ENCODE measurements at regions not wholly inside any gene's neighbourhood (a gene's known extent, or its start where the extent isn't known, plus 50 kb on each side); places are given as distances from the start of the nearest gene placed in this dataset.

DNA sequence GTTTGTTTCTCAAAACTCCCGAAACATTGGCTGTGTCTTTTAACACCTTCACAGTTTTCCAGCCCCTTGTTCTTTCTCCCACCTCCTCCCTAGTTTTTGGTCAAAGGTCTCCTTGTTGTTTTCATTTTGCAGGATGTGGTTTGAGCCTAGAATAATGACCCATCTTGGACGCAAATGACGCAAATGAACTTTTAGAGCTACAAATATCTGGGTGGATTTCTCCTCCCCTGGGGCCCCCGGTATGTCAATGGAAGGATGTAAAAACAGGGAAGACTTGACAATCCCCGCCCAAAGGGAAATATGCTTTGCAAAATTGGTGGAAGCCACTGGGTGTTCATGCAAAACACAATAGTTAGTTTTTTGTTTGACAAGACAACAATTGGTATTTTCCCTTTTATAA lies 236.0 kb upstream of the IRX3 start:
- Histone ChIP-seq H3K4me1 (ENCODE audit: control insufficient read depth in 3 of 3, insufficient read depth in 2 of 3, low read depth in 1 of 3, low read length in 2 of 3) (no peaks in the 10 kb centered on the region), H3K4me3 (ENCODE audit: low read depth in 1 of 3, low read length in 3 of 3) (no peak overlapping the region), H3K36me3 (ENCODE audit: control insufficient read depth in 3 of 3, insufficient read depth in 2 of 3, low read depth in 1 of 3, low read length in 3 of 3) (no peaks in the 10 kb centered on the region), H3K27ac (ENCODE audit: low read depth in 1 of 3, low read length in 2 of 3) (no peak overlapping the region), H3K9me3 (ENCODE audit: control insufficient read depth in 2 of 2, insufficient read depth in 1 of 2, low read depth in 1 of 2, low read length in 1 of 2) (peaks cover 0 to 3% of the 10 kb centered on the region in 2 donors), H3K27me3 (ENCODE audit: control insufficient read depth in 3 of 3, insufficient read depth in 3 of 3, low read length in 3 of 3) (no peaks in the 10 kb centered on the region)
- FAIRE-seq = no peak
- no peak for DNase-seq
- WGBS, 3 donors = 54 to 65% (median 55%) methylated on average over 5 of the region's 5 CpGs

GRCh38 chr16:54521327-54521726 lies 234.7 kb upstream of the IRX3 start:
- DNase-seq (no peak), FAIRE-seq (no peak)
- no peaks in the 10 kb centered on the region for H3K36me3 ChIP-seq (ENCODE audit: control insufficient read depth in 3 of 3, insufficient read depth in 2 of 3, low read depth in 1 of 3, low read length in 3 of 3)
- no peak overlapping the region for H3K27ac ChIP-seq (ENCODE audit: low read depth in 1 of 3, low read length in 2 of 3)
- H3K4me3 ChIP-seq (ENCODE audit: low read depth in 1 of 3, low read length in 3 of 3) = no peak overlapping the region
- WGBS, 3 donors = 56 to 75% (median 63%) methylated on average over 2 of the region's 2 CpGs
- peaks cover 0 to 3% of the 10 kb centered on the region in 2 donors for H3K9me3 ChIP-seq (ENCODE audit: control insufficient read depth in 2 of 2, insufficient read depth in 1 of 2, low read depth in 1 of 2, low read length in 1 of 2)
- H3K4me1 ChIP-seq (ENCODE audit: control insufficient read depth in 3 of 3, insufficient read depth in 2 of 3, low read depth in 1 of 3, low read length in 2 of 3) = no peaks in the 10 kb centered on the region
- H3K27me3 ChIP-seq (ENCODE audit: control insufficient read depth in 3 of 3, insufficient read depth in 3 of 3, low read length in 3 of 3) = no peaks in the 10 kb centered on the region

GRCh38 chr16:54519161-54519695 lies 232.6 kb upstream of the IRX3 start:
- FAIRE-seq = no peak
- 55 to 59% (median 57%) methylated on average over 4 of the region's 4 CpGs for WGBS, 3 donors
- Histone ChIP-seq H3K4me3 (ENCODE audit: low read depth in 1 of 3, low read length in 3 of 3) (no peak overlapping the region), H3K27ac (ENCODE audit: low read depth in 1 of 3, low read length in 2 of 3) (no peak overlapping the region), H3K4me1 (ENCODE audit: control insufficient read depth in 3 of 3, insufficient read depth in 2 of 3, low read depth in 1 of 3, low read length in 2 of 3) (no peaks in the 10 kb centered on the region), H3K27me3 (ENCODE audit: control insufficient read depth in 3 of 3, insufficient read depth in 3 of 3, low read length in 3 of 3) (no peaks in the 10 kb centered on the region), H3K36me3 (ENCODE audit: control insufficient read depth in 3 of 3, insufficient read depth in 2 of 3, low read depth in 1 of 3, low read length in 3 of 3) (no peaks in the 10 kb centered on the region), H3K9me3 (ENCODE audit: control insufficient read depth in 2 of 2, insufficient read depth in 1 of 2, low read depth in 1 of 2, low read length in 1 of 2) (peaks cover 0 to 3% of the 10 kb centered on the region in 2 donors)
- DNase-seq = no peak

- 46 to 60% (median 48%) methylated on average over 6 of the region's 6 CpGs for WGBS, 3 donors
- DNase-seq (no peak), FAIRE-seq (no peak)
- H3K4me3 ChIP-seq (ENCODE audit: low read depth in 1 of 3, low read length in 3 of 3) = no peak overlapping the region
- H3K27ac ChIP-seq (ENCODE audit: low read depth in 1 of 3, low read length in 2 of 3) = no peak overlapping the region
- peaks cover 0 to 4% (median 0%) of the 10 kb centered on the region in 3 donors for H3K27me3 ChIP-seq (ENCODE audit: control insufficient read depth in 3 of 3, insufficient read depth in 3 of 3, low read length in 3 of 3)
- peaks cover 0 to 3% of the 10 kb centered on the region in 2 donors for H3K9me3 ChIP-seq (ENCODE audit: control insufficient read depth in 2 of 2, insufficient read depth in 1 of 2, low read depth in 1 of 2, low read length in 1 of 2)
- H3K36me3 ChIP-seq (ENCODE audit: control insufficient read depth in 3 of 3, insufficient read depth in 2 of 3, low read depth in 1 of 3, low read length in 3 of 3) = no peaks in the 10 kb centered on the region
- no peaks in the 10 kb centered on the region for H3K4me1 ChIP-seq (ENCODE audit: control insufficient read depth in 3 of 3, insufficient read depth in 2 of 3, low read depth in 1 of 3, low read length in 2 of 3)
Measured at GRCh38 chr16:54517181-54517580, 230.6 kb upstream of the IRX3 start.

DNA sequence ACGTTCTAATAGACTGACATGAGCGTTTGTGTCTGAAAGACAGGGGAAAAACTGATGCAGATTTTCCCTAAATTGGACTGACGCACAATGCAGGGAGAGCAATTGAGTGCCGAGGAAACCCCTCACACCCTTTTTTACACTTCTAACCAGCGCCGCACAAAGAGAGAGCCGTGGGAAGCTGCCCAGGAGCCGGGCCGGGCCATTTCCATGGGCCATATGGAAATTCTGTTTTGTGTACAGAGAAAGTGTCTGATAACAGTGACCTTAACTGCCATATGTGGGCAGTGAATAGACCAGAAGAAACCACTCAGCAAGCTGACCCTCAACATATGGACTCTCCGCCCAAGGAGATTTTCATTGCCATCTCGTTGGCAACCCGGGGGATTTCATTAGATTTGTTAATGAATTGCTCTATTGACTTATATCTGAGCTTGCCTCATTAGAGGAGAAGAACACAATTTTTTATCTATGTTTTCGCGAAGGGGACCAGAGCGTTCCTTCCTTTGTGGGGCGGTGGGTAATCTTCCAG lies 225.9 kb upstream of the IRX3 start:
- no peaks in the 10 kb centered on the region for H3K36me3 ChIP-seq (ENCODE audit: control insufficient read depth in 3 of 3, insufficient read depth in 2 of 3, low read depth in 1 of 3, low read length in 3 of 3)
- FAIRE-seq = no peak
- H3K27me3 ChIP-seq (ENCODE audit: control insufficient read depth in 3 of 3, insufficient read depth in 3 of 3, low read length in 3 of 3) = peaks cover 0 to 8% (median 0%) of the 10 kb centered on the region in 3 donors
- 89 to 91% (median 90%) methylated on average over 16 of the region's 16 CpGs for WGBS, 3 donors
- no peak overlapping the region for H3K4me3 ChIP-seq (ENCODE audit: low read depth in 1 of 3, low read length in 3 of 3)
- H3K27ac ChIP-seq (ENCODE audit: low read depth in 1 of 3, low read length in 2 of 3) = no peak overlapping the region
- no peaks in the 10 kb centered on the region for H3K4me1 ChIP-seq (ENCODE audit: control insufficient read depth in 3 of 3, insufficient read depth in 2 of 3, low read depth in 1 of 3, low read length in 2 of 3)
- no peaks in the 10 kb centered on the region for H3K9me3 ChIP-seq (ENCODE audit: control insufficient read depth in 2 of 2, insufficient read depth in 1 of 2, low read depth in 1 of 2, low read length in 1 of 2)
- DNase-seq = no peak

DNA sequence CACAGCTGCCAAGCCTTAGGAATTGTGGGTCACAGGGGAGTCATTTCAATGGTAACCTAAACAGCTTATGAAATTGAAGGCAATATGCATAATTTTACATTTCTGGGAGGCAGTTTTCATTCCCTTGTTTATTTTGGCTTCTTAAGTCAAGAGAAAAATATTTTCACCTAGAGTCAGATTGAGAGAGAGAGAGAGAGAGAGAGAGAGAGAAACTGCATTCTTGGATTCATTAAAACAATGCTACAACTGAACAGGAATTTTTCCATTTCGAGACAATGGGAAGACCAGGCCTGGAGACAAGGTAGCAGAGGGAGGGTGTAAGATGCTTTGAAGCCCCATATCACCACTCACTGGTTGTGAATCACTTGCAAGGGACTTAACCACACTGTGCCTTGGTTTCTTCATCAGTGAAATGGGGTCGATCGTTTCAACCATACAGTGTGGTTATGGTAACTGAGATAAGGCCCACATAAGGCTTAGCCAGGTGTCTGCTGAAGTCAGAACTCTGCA lies 224.7 kb upstream of the IRX3 start:
- H3K27ac ChIP-seq (ENCODE audit: low read depth in 1 of 3, low read length in 2 of 3) = no peak overlapping the region

DNA sequence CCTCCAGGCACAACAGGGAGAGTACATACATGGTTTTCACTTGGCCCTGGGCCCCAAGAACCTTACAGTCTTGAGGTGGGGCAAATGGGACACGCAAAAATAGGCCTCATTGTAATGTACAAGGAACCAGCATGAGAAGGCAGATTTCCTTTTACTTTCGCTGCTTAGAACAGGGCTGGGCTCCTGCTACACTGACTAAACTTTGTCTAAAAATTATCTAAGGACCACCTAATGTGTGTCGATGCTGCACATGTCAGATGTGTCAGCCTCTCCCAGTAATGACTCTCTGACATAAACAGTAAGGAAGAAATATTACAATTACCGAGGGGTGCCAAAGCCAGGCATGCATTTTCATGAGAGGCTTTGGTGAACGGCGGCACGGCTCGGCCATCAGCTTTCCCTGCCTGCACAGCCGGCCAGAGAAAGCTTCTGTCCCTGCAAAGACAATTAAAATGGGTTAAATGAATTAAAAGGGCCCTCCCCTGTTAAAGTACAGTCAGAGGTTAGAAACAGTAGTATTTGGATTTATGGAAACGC lies 224.2 kb upstream of the IRX3 start:
- Histone ChIP-seq H3K36me3 (ENCODE audit: control insufficient read depth in 3 of 3, insufficient read depth in 2 of 3, low read depth in 1 of 3, low read length in 3 of 3) (no peaks in the 10 kb centered on the region), H3K4me1 (ENCODE audit: control insufficient read depth in 3 of 3, insufficient read depth in 2 of 3, low read depth in 1 of 3, low read length in 2 of 3) (no peaks in the 10 kb centered on the region), H3K9me3 (ENCODE audit: control insufficient read depth in 2 of 2, insufficient read depth in 1 of 2, low read depth in 1 of 2, low read length in 1 of 2) (no peaks in the 10 kb centered on the region), H3K27ac (ENCODE audit: low read depth in 1 of 3, low read length in 2 of 3) (no peak overlapping the region), H3K27me3 (ENCODE audit: control insufficient read depth in 3 of 3, insufficient read depth in 3 of 3, low read length in 3 of 3) (peaks cover 0 to 15% (median 0%) of the 10 kb centered on the region in 3 donors), H3K4me3 (ENCODE audit: low read depth in 1 of 3, low read length in 3 of 3) (no peak overlapping the region)
- 69 to 85% (median 79%) methylated on average over 10 of the region's 10 CpGs for WGBS, 3 donors
- DNase-seq (no peak), FAIRE-seq (no peak)

More for the DNA sequence above, 224.7 kb upstream of the IRX3 start:
- DNase-seq (no peak), FAIRE-seq (no peak)
- Histone ChIP-seq H3K4me1 (ENCODE audit: control insufficient read depth in 3 of 3, insufficient read depth in 2 of 3, low read depth in 1 of 3, low read length in 2 of 3) (no peaks in the 10 kb centered on the region), H3K36me3 (ENCODE audit: control insufficient read depth in 3 of 3, insufficient read depth in 2 of 3, low read depth in 1 of 3, low read length in 3 of 3) (no peaks in the 10 kb centered on the region), H3K27me3 (ENCODE audit: control insufficient read depth in 3 of 3, insufficient read depth in 3 of 3, low read length in 3 of 3) (peaks cover 0 to 15% (median 0%) of the 10 kb centered on the region in 3 donors), H3K4me3 (ENCODE audit: low read depth in 1 of 3, low read length in 3 of 3) (no peak overlapping the region), H3K9me3 (ENCODE audit: control insufficient read depth in 2 of 2, insufficient read depth in 1 of 2, low read depth in 1 of 2, low read length in 1 of 2) (no peaks in the 10 kb centered on the region)
- 60 to 70% (median 69%) methylated on average over 3 of the region's 3 CpGs for WGBS, 3 donors

GRCh38 chr16:54509456-54509855 lies 222.9 kb upstream of the IRX3 start:
- Histone ChIP-seq H3K27me3 (ENCODE audit: control insufficient read depth in 3 of 3, insufficient read depth in 3 of 3, low read length in 3 of 3) (peaks cover 0 to 15% (median 0%) of the 10 kb centered on the region in 3 donors), H3K4me3 (ENCODE audit: low read depth in 1 of 3, low read length in 3 of 3) (no peak overlapping the region), H3K36me3 (ENCODE audit: control insufficient read depth in 3 of 3, insufficient read depth in 2 of 3, low read depth in 1 of 3, low read length in 3 of 3) (no peaks in the 10 kb centered on the region), H3K27ac (ENCODE audit: low read depth in 1 of 3, low read length in 2 of 3) (no peak overlapping the region), H3K9me3 (ENCODE audit: control insufficient read depth in 2 of 2, insufficient read depth in 1 of 2, low read depth in 1 of 2, low read length in 1 of 2) (no peaks in the 10 kb centered on the region), H3K4me1 (ENCODE audit: control insufficient read depth in 3 of 3, insufficient read depth in 2 of 3, low read depth in 1 of 3, low read length in 2 of 3) (no peaks in the 10 kb centered on the region)
- 68 to 76% (median 74%) methylated on average over 11 of the region's 11 CpGs for WGBS, 3 donors
- FAIRE-seq = no peak
- no peak for DNase-seq

Data from small intestine (tissue), 7 donors.